ENCODE measurements at regions not wholly inside any gene's neighbourhood (a gene's known extent, or its start where the extent isn't known, plus 50 kb on each side); places are given as distances from the start of the nearest gene placed in this dataset.
"Not testable (repeated sequence)": the region's sequence is repeated elsewhere in the genome, so short reads cannot be mapped to it uniquely, and the experiment has no call there.

DNA sequence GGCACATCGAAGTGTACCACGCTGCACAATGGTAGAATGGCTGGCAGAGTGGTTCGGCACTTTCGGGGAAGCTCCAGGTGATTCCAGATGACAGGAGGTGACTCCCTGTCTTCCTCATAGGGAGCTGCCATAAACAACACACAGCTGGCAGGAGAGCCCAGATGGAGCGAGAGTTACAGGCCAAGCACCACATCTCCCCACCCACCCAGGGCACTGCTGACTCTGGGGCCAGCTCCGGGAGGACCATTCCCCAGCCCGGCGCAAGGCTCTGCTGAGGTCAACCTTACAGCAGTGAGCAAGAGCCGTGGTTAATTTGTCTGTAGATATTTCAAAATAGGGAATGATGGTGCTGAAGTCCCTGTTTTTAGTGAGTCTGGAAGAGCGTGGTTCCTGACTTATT lies 78.8 kb upstream of the HMGXB4 start:
- no peak for DNase-seq (ENCODE audit: extremely low read depth, low read depth, low spot score)

DNA sequence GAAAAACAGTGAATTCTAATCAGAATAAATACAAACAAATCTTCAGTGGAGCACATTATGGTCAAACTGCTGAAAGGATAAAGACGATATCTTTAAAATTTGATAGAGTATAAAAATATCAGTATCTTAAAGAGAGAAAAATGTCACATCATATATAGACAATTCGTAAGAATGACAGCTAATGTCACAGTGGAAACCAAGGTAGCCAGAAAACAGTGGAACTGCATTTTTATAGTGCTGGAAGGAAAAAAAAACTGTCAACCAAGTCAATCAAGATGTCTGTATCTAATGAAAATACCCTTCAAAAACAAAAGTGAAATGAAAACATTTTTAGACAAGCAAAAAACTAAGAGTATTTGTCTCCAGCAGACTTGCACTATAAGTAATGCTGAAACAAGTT lies 73.4 kb upstream of the HMGXB4 start:
- DNase-seq (ENCODE audit: extremely low read depth, low read depth, low spot score), result no peak

DNA sequence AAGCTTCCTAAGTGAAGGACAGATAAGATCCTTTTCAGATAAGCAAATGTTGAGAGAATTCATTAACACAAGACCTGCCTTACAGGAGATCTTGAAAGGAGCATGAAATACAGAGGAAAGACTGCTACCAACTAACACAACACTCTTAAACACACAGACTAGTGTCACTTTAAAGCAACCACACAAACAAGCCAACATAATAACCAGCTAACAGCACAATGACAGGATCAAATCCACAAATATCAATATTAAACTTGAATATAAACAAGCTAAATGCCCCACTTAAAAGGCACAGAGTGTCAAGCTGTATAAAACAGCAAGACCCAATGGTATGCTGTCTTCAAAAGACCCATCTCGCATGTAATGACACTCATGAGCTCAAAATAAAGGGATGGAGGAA lies 70.8 kb upstream of the HMGXB4 start:
- DNase-seq (ENCODE audit: extremely low read depth, low read depth, low spot score), result no peak

DNA sequence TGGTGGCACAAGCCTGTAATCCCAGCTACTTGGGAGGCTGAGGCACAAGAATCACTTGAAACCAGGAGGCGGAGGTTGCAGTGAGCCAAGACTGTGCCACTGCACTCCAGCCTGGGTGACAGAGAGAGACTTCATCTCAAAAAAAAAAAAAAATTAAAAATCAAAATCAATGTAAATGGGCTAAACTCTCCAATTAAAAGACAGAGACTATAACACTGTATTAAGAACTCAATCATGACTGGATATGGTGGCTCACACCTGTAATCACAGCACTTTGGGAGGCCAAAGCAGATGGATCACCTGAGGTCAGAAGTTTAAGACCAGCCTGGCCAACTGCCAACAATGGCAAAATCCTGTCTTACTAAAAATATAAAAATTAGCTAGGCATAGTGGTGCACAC lies 68.4 kb upstream of the HMGXB4 start:
- DNase-seq (ENCODE audit: extremely low read depth, low read depth, low spot score), result not testable (repeated sequence)

DNA sequence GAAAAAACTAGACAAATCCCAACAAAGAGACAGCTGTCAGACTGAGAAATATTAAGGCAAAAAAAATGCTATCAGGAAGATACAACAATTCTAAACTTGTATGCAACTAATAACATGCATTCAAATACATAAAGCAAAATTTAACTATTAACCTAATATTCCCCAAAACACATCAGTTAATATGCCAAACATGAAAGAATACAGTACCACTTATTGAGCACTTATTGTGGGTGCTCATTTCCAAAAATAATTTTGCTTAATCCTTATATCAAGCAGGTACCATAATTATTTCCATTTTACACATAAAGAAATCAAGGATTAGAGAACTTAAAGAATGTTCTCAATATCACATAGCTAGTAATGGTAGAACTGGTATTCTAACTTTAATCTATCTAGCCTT lies 67.7 kb upstream of the HMGXB4 start:
- no peak for DNase-seq (ENCODE audit: extremely low read depth, low read depth, low spot score)

DNA sequence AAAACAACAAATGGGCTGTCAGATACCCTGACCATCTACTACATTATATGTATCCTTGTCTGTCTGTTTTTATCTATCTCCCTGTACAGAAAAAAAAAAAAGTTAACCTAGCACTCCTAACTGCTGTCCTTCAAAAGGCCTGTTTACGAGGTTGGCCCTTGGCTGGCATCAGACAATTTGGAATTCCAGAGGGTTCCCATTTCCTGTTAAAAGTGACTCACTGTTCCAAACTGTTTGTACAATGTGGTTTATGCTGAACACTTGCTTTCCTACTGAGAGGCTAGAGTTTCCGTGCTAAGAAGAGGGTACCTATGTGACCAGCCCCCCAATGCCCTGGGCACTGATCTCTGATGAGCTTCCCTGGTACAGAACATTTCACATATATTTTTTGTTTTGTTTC lies 65.9 kb upstream of the HMGXB4 start:
- peak; percentile 39 for DNase-seq (ENCODE audit: extremely low read depth, low read depth, low spot score)

DNA sequence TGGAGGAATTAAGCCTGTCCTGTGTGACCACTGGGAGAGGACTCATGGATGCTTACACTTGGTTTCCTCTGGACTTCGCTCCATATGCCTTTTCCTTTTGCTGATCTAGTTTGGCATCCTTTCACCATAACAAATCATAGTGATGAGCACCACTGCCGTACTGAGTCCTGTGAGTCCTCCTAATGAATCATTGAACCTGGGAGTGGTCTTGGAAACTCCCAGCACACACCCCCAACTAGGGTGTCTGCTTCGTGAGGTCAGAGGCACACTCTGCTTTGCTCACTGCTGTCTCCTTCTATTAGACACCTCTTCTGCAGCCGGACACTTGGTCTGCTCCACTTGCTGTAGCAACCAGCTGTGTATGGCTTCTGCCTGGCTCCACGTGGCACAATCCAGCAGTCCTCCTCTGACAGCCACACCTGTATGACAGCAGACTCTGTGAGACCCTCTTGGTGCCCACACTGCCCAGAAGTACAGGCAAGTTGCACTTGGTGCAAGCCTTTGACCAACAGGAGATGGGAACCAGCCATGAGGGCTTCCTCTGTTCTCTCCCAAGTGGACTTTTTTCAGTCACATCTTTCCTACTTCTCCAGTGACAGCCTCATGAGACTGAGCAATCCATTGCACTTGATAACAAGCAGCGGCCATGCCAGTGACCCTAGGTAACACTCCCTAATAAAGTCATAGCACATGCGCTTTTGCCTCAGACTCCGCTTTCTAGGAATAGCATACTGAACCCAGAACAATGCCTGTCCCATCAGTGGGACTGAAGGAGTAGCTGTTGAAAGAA lies 65.0 kb upstream of the HMGXB4 start:
- DNase-seq (ENCODE audit: extremely low read depth, low read depth, low spot score), result no peak

DNA sequence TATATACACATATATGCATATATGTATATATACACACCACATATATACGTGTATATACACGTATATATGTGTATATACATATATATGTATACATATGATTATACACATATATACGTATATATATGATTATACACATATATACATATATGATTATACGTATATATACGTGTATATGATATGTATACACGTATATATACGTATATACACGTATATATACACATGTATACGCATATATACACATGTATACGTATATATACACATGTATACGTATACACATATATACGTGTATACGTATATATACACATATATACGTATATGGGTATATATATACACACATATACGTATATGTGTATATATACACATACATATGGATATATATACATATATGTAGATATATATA lies 62.1 kb upstream of the HMGXB4 start:
- DNase-seq (ENCODE audit: extremely low read depth, low read depth, low spot score), result no peak

DNA sequence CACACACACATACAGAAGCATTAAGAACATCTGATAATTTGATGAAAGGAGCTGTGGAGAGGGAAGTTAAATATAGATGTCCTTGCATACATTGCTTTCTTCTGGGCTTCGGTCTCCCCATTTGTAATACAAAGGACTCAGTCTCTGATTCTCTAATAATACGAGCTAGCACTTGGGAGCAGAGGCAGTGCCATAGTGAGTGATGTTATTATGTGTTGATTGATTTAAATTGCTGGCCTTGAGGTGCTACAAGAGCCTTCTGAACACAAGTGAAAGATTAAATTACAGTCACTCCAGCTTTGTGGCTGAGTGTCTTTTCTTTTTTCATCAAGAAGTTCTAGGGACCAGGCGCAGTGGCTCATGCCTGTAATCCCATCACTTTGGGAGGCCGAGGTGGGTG lies 61.5 kb upstream of the HMGXB4 start:
- DNase-seq (ENCODE audit: extremely low read depth, low read depth, low spot score), result no peak

DNA sequence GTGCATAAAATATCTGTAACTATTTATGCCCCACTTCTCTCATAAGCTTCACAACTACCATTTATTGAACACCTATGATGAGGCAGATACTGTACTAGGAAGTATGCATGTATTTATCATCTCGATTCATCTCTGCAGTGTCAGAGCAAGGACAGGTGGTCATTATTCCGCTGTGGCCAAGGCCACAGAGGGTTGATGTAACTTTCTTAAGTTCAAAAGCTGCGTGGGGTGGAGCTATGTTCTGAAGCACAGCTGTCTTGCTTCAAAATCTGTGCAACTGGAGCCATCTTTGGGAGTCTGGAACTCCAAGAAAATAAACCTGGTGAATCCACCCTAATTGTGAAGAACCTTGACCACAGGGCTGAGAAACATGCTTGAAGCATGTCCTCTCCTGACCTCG lies 60.2 kb upstream of the HMGXB4 start:
- no peak for DNase-seq (ENCODE audit: extremely low read depth, low read depth, low spot score)

DNA sequence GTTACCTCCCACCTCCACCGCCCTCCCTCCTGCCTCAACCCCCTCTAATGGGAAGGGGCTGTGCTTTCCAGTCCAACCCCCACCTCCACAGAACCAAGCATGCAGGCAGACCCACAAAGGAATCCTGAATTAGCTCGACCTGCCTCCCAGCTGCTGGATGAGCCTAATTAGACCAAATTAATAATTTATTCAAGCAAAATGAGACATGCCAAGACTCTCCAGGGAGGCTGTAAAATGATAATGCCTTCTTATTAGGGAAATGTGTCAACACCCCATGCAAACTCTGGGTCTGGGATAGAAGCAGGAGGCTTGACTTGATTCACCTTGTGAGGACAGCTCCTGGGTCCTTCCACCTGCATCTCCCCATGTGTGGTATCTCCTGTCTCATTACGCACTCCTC lies 59.4 kb upstream of the HMGXB4 start:
- DNase-seq (ENCODE audit: extremely low read depth, low read depth, low spot score), result no peak

DNA sequence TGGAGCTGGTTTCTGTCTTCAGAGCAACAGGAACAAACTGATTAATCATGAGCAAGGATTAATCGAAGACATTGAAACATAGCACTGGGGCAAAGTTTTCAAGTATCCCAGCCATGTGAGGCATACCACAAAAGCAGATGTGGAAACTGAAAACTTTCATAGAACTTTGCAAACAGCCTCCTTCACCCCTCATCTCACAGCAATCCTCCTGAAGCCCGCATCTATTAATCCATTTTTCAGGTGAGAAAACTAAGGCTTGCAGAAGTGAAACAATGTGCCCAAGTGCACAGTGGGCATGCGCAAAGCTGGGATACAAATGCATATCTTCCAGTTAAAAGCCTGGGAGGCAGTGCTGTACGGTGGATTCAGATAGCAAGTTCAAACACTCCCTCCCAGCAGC lies 58.6 kb upstream of the HMGXB4 start:
- no peak for DNase-seq (ENCODE audit: extremely low read depth, low read depth, low spot score)

DNA sequence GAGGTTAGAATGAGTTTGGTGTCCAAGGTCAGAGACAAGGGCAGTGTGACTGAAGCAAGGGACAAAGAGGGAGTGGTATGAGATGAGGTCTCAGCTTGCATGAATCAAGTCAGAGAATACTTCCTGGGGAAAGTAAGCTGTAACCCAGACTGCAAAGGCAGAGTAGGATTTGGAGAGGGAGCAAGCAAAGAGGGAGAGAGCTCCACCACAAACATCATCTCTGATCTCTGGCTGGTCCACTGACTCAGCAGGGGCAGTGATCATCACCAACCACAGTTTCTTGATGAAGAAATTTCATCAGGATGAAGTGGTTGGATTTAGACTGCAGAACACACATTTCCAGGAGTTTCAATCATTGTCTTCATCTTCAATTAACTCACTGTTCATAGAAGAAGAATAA lies 54.9 kb upstream of the HMGXB4 start:
- DNase-seq (ENCODE audit: extremely low read depth, low read depth, low spot score), result no peak

DNA sequence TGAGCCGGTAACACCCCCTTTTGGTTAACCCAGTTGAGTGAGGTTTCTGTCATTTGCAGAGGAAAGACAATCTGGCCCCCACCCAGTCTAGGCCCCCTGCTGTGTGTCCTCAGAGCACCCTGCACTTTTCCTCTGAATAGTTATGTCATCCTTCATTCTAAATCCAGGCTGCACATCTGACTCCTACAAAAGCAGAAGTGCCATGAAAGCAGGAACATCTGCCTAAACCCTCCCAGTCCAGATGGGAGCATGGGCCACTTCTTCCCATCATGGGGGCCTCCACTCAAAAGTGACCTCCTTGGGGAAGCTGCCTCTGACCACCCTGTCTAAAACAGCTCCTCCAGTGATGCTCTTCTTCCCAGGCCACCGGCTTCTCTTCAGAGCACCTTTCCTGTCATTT lies 53.7 kb upstream of the HMGXB4 start:
- DNase-seq (ENCODE audit: extremely low read depth, low read depth, low spot score), result no peak

DNA sequence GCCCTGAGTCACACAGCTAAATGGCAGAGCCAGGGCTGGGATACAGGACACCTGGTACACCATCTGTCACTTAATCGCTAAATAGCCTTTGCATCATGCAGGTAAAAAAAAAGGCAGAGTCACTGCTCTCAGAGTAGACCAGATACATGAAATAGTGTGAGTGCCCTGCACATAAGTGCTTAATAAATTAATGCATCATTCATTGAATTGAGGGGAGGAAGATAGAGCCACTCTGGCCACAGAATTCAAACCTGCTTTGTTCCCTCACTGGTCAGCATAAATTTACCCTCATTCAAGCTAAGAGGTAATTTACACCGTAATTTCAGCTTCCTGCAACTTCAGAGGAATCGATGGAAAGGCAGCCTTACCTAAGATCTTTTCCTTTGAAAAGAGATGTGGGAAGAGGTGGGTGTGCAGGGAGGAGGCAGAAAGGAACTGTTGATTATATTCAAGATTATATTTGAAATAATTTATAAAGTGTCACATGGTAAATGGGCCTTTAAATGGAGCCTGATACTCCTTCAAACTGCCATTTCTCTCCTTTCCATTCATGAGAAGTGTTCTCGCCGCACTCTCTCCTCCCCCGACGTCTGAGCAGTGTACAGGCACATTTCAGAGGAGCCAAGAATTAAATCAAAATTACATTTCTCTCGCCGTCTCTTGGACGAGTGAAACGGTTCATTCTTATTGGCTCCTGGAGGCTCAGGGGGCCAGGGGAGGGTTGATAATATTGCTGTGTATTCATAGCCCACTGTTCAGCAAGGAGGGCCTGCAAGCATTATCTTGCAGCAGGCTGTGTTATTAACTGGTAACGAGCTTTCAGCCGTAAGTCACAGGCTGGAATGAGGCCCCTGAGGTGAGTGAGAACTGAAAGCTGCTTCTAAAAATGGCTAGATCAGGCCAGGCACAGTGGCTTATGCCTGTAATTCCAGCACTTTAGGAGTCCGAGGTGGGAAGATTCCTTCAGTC lies 52.2 kb upstream of the HMGXB4 start:
- DNase-seq (ENCODE audit: extremely low read depth, low read depth, low spot score), result no peak

DNA sequence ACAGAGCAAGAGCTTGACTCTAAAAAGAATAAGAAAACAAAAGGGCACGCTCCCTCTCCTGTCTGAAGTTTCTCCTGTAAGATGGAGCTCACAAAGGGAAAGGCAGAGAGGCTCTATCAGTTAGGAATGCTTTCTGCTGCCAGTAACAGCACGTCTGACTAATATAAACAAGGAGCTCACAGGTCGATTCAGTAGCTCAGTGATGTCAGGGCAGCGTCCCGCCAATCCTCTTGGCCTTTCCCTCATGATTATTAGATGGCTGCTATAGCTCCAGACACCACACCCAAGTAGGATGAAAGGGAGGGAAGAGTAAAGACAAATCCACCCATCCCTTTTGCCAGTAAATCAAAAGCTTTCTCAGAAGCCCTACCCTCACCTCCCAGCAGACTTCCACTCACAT lies 51.3 kb upstream of the HMGXB4 start:
- DNase-seq (ENCODE audit: extremely low read depth, low read depth, low spot score), result no peak

DNA sequence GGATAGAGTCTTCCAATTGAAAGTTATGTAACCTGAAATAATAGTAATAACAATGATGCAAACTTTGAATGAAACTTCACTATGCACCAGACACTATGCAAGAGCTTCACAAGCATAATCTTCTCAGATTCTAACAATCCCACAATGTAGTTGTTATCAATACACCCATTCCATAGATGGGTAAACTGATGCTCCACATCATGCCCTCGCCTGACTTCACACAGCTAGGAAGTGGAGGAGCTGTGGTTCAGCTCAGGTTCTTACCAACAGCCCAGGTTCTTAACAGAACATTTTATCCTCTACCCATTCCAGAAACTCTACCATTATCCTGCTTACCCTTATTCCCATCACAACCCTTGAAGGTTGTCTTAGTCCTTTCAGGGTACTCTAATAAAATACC lies 50.4 kb upstream of the HMGXB4 start:
- DNase-seq (ENCODE audit: extremely low read depth, low read depth, low spot score), result no peak

All from glomerular endothelial cell (primary cell).